GM10266 (cell line): ENCODE measurements at regions not wholly inside any gene's neighbourhood (a gene's known extent, or its start where the extent isn't known, plus 50 kb on each side); places are given as distances from the start of the nearest gene placed in this dataset.

Experiments
- DNase-seq: peaks from one replicate; pipeline ENCODE4 v3.0.0; 2012; ENCODE audit errors: extremely low spot score
- TF ChIP-seq, protein P1 (sequence below): IDR thresholded peaks from 2 replicates; pipeline ENCODE4 v1.5.1; 2012; ENCODE audit warnings: mild to moderate bottlenecking, low read depth; ENCODE audit not compliant: control insufficient read depth, insufficient read depth; ENCODE audit errors: missing control alignments

DNA sequence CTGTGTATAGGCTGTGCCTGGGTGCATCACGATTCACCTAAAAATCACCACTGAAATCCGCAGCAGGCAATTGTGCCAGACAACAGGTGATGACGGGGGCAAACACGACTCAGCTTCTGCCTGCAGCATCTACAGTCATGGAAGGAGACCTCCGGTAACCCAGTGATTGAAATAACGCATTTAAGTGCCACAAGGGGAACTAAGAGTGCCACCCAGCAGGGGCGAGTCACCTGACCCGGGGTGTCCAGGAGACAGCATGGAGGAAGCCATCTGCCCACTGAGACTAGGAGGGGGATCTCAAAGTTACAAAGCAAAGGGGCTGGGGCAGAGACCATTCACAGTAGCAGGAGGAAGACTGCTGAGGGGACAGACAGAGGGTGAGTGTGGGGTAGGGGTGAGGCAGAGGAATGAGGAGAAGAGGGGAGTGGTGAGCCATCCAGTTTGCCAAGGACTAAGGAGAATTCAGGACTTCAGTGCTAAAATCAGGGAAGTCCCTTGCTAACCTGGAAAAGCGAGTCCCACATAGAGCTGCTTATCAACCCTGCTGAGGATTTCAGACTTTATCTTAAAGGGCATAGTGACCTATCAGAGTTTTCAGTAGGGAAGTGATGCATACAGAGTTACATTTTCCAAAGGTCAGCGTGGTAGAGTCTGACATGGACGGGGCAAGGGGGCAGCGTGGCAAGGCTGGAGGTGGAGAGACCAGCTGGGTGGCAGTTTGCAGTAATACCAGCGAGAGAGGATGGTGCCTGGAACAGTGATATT lies 256.7 kb upstream of the HES1 start:
- TF ChIP-seq, protein P1, sequence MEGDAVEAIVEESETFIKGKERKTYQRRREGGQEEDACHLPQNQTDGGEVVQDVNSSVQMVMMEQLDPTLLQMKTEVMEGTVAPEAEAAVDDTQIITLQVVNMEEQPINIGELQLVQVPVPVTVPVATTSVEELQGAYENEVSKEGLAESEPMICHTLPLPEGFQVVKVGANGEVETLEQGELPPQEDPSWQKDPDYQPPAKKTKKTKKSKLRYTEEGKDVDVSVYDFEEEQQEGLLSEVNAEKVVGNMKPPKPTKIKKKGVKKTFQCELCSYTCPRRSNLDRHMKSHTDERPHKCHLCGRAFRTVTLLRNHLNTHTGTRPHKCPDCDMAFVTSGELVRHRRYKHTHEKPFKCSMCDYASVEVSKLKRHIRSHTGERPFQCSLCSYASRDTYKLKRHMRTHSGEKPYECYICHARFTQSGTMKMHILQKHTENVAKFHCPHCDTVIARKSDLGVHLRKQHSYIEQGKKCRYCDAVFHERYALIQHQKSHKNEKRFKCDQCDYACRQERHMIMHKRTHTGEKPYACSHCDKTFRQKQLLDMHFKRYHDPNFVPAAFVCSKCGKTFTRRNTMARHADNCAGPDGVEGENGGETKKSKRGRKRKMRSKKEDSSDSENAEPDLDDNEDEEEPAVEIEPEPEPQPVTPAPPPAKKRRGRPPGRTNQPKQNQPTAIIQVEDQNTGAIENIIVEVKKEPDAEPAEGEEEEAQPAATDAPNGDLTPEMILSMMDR: no peak

DNA sequence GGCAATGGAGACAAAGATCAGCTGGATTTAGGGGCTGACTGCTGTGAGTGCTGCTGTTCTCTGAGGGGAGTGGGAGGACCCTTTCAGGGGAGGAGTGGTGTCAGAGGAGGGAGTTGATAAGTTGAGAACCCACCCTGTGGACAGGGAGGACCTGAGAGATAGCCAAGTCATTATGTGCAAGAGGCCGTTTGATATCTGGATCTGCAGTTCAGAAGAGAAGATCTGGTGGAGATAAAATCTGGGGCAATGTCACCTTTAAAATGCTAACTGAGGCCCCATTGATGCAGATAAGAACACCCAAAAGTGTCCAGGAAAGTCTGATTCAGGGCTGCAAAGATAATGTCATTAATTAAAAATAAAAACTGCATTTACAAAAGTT lies 256.1 kb upstream of the HES1 start:
- TF ChIP-seq, protein P1: no peak
- DNase-seq: no peak

More for the DNA sequence above, 256.7 kb upstream of the HES1 start:
- no peak for DNase-seq

DNA sequence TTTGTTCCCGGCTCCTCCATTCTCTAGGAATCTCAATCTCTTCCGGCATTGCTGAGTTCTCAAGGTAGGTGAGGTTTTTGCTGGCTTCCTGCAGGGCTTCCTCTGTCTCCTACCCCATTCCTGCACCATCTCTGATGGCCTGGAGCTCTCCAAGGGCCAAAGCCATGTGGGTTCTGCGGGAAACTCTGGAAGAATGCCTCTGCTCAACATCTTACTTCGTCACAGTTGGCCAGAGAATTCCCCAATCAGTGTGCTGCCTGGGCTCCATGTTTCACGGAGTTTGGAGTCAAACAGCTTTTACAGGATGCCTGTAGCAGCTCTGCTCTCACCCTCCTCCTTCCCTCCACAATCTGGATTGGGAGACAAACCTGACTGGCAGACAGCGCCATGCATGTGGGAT lies 253.9 kb upstream of the HES1 start:
- DNase-seq: no peak
- TF ChIP-seq, protein P1: no peak

DNA sequence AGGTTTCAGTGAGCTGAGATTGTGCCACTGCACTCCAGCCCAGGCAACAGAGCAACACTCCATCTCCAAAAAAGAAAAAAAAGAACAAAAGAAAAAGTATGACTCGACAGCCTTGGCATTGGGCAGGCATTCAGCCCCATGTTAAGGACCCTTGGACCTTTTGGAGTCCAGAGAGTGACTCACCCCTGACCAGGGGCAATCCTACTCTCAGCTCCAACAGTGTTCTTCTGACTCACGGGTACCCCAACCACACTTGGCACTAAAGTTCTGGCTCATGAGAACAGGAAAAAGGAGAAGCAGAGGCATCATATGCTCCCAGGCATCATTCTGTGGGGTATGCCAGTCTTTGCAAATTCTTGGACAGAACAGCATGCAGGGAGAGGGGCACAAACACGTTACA lies 252.4 kb upstream of the HES1 start:
- TF ChIP-seq, protein P1: no peak

DNA sequence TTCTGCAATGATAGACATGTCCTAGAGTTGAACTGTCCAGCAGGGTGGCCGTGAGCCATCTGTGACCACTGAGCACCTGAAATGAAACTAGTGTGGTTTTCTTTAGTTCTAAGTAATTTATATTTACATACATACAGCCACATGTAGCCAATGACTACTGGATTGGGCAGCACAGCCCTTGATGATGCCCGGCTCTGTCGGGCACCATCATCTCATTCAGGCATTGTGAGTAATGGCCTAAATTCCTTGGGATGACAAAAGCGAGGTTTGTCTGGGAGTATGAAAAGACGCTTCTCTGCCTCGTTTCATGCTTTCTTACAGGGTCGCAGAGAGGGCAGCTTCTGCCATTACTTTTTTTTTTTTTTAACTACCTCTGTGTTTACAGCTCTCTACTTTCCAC lies 251.9 kb upstream of the HES1 start:
- no peak for DNase-seq
- TF ChIP-seq, protein P1: no peak

More for the DNA sequence above, 252.4 kb upstream of the HES1 start:
- no peak for DNase-seq

DNA sequence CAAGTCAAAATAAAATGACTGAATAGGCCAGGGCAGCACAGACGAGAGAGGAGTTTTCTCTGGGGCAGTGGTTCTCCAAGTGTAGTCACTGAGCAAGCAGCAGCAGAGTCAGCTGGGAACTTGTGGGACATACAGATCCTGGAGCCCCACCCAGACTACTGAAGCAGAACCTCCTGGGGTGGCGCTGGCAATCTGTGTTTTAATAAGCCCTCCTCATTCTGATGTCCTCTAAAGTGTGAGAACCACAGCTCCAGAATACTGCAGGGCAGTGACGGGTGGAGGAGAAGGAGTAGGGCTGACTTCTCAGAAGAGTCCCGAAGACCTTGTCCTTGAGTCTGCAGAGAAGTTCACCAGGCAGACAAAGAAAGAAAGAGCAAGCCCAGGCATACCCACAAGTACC lies 251.3 kb upstream of the HES1 start:
- DNase-seq: no peak
- TF ChIP-seq, protein P1: no peak

DNA sequence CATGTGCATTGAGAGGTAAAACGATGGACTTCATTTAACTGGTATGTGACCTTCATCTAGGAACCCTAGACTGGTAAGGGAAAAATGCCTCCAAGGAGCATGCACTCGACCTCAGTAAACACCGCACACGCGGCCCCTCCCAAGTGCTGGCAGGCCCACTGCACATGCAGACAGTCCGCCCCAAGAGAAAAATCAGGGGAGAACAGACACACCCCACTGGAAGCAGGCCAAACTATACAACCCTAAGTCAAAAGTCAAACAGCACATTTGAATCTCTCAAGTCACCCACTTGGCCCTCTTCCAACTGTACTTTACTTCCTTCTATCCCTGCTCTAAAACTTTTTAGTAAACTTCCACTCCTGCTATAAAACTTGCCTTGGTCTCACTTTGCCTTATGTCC lies 250.1 kb upstream of the HES1 start:
- no peak for DNase-seq
- TF ChIP-seq, protein P1: no peak
